Sigmoid colon (tissue), 4 donors: ENCODE measurements at regions not wholly inside any gene's neighbourhood (a gene's known extent, or its start where the extent isn't known, plus 50 kb on each side); places are given as distances from the start of the nearest gene placed in this dataset.

ENCODE experiments used
- EP300 ChIP-seq, 4 donors: sonication (generic); formaldehyde crosslinking; IDR thresholded peaks; one replicate each; pipeline ENCODE4 v1.6.1; 2017; ENCODE audit warnings: antibody characterized with exemption in 4 of 4
- POLR2A ChIP-seq, 2 donors: fragments of 450-650 bp; IDR thresholded peaks; one replicate each; pipeline ENCODE4 v1.6.1; 2016; ENCODE audit warnings: antibody characterized with exemption in 2 of 2, mild to moderate bottlenecking in 2 of 2, moderate library complexity in 2 of 2
- POLR2AphosphoS5 ChIP-seq, 4 donors: sonication (generic); formaldehyde crosslinking; IDR thresholded peaks; one replicate each; pipeline ENCODE4 v1.6.1; 2017; ENCODE audit warnings: antibody characterized with exemption in 4 of 4
- TF ChIP-seq, protein P1 (sequence below), 4 experiments: fragments of 450-650 bp in 3 of 4; fragments of 200-600 bp in 1 of 4; IDR thresholded peaks; one replicate each; pipeline ENCODE4 v1.5.1; 2016 to 2019; ENCODE audit warnings: antibody characterized with exemption in 4 of 4, mild to moderate bottlenecking in 3 of 4, moderate library complexity in 2 of 4

DNA sequence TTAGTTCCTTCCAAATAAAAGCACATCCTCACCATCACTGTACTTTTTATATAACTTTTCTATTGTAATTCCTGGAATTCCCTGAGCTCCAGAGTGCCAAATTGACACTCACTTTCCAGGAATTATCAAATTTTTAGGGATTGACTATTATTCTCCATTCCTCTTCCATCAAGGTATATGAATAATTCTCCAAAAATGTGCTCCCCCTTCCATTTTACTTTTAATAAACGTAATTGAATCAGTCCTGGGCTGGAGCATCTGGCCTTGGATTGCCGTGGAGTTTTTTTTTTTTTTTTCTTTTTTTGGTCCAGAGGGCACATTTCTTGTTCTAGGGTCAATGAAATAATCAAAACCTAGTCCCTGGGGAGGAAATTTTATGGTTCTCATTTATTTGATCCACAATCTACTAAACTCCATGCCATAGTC is 304.3 kb downstream of the CDCA7 start:
- TF ChIP-seq, protein P1, sequence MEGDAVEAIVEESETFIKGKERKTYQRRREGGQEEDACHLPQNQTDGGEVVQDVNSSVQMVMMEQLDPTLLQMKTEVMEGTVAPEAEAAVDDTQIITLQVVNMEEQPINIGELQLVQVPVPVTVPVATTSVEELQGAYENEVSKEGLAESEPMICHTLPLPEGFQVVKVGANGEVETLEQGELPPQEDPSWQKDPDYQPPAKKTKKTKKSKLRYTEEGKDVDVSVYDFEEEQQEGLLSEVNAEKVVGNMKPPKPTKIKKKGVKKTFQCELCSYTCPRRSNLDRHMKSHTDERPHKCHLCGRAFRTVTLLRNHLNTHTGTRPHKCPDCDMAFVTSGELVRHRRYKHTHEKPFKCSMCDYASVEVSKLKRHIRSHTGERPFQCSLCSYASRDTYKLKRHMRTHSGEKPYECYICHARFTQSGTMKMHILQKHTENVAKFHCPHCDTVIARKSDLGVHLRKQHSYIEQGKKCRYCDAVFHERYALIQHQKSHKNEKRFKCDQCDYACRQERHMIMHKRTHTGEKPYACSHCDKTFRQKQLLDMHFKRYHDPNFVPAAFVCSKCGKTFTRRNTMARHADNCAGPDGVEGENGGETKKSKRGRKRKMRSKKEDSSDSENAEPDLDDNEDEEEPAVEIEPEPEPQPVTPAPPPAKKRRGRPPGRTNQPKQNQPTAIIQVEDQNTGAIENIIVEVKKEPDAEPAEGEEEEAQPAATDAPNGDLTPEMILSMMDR (IDR thresholded peaks at IDR 0.05) = no peak
- TF ChIP-seq POLR2A (IDR thresholded peaks at IDR 0.05) = no peak
- TF ChIP-seq POLR2AphosphoS5 (IDR thresholded peaks at IDR 0.05) = no peak
- TF ChIP-seq EP300 (IDR thresholded peaks at IDR 0.05) = no peak
